Ascending aorta (tissue), 2 donors: ENCODE measurements at regions not wholly inside any gene's neighbourhood (a gene's known extent, or its start where the extent isn't known, plus 50 kb on each side); places are given as distances from the start of the nearest gene placed in this dataset.

Experiments used
- DNase-seq, 2 donors: peaks; one replicate each; pipeline ENCODE4 v3.0.0-alpha.2; 2019; ENCODE audit warnings: low spot score in 2 of 2
- H3K27ac ChIP-seq, 2 donors: fragments of 200-600 bp; sonication (generic); one replicate each; pipeline ENCODE4 v1.5.1; 2016 to 2017; ENCODE audit warnings: mild to moderate bottlenecking in 1 of 2
- H3K27me3 ChIP-seq: fragments of 200-600 bp; sonication (generic); one replicate; pipeline ENCODE4 v1.5.1; 2017
- H3K36me3 ChIP-seq, 2 donors: fragments of 200-600 bp; sonication (generic); one replicate each; pipeline ENCODE4 v1.5.1; 2016
- H3K4me1 ChIP-seq, 2 donors: fragments of 200-600 bp; sonication (generic); one replicate each; pipeline ENCODE4 v1.5.1; 2016 to 2017; ENCODE audit warnings: mild to moderate bottlenecking in 1 of 2
- H3K4me3 ChIP-seq, 2 donors: fragments of 200-600 bp; sonication (generic); one replicate each; pipeline ENCODE4 v1.5.1; 2016 to 2017; ENCODE audit warnings: mild to moderate bottlenecking in 1 of 2
- H3K9me3 ChIP-seq, 2 donors: fragments of 200-600 bp; sonication (generic); one replicate each; pipeline ENCODE4 v1.5.1; 2016
- CTCF ChIP-seq, 3 experiments: fragments of 200-600 bp in 2 of 3; fragments of 450-650 bp in 1 of 3; sonication (generic) in 2 of 3; IDR thresholded peaks; one replicate each; pipeline ENCODE4 v1.5.1; 2016 to 2019; ENCODE audit warnings: antibody characterized with exemption in 3 of 3, mild to moderate bottlenecking in 1 of 3, moderate library complexity in 1 of 3
- intact Hi-C: fragments of 100-400 bp; cut with DNase I; formaldehyde crosslinking; loops from one replicate; pipeline ENCODE4 v1.15.1; 2023

- intact Hi-C loops = no loop called here
These were observed 211.5 kb upstream of the CHRM3 start for GRCh38 chr1:239174880-239175279.

DNA sequence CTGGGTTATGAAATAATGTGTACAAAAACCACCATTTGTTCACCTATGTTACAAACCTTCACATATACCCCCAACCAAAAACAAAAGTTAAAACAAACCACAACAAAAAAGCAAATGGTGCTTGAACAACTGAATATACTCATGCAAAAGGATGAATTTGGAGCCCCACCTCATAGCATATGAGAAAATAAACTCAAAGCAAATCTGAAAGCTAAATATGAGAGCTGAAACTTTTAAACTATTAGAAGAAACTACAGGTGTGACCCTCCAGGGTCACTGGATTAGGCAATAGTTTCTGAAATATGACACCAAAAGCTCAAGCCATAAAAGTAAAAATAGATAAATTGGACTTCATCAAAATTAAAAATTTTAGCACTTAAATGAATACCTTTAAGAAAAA lies 215.5 kb upstream of the CHRM3 start:
- H3K27ac ChIP-seq = no peak overlapping the region
- no peaks in the 10 kb centered on the region for H3K9me3 ChIP-seq
- H3K36me3 ChIP-seq = no peaks in the 10 kb centered on the region
- intact Hi-C loops = no loop called here
- DNase-seq = no peak
- H3K4me1 ChIP-seq = no peaks in the 10 kb centered on the region
- H3K4me3 ChIP-seq = no peak overlapping the region
- no peak for TF ChIP-seq CTCF (IDR thresholded peaks at IDR 0.05)
- H3K27me3 ChIP-seq = no peaks in the 10 kb centered on the region

More at GRCh38 chr1:239174880-239175279, 211.5 kb upstream of the CHRM3 start:
- Histone ChIP-seq H3K27me3 (no peaks in the 10 kb centered on the region), H3K4me3 (no peak overlapping the region), H3K4me1 (no peaks in the 10 kb centered on the region), H3K27ac (no peak overlapping the region), H3K36me3 (no peaks in the 10 kb centered on the region), H3K9me3 (no peaks in the 10 kb centered on the region)
- TF ChIP-seq CTCF (IDR thresholded peaks at IDR 0.05) = no peak
- no peak for DNase-seq

- Histone ChIP-seq H3K4me3 (no peak overlapping the region), H3K27ac (no peak overlapping the region)
- no peak for TF ChIP-seq CTCF (IDR thresholded peaks at IDR 0.05)
These were observed 217.1 kb upstream of the CHRM3 start for GRCh38 chr1:239169276-239169675.

GRCh38 chr1:239164451-239165180 lies 221.8 kb upstream of the CHRM3 start:
- intact Hi-C loops = no loop called here
- no peak for TF ChIP-seq CTCF (IDR thresholded peaks at IDR 0.05)
- Histone ChIP-seq H3K27me3 (no peaks in the 10 kb centered on the region), H3K27ac (no peak overlapping the region), H3K9me3 (no peaks in the 10 kb centered on the region), H3K4me1 (no peaks in the 10 kb centered on the region), H3K4me3 (no peak overlapping the region), H3K36me3 (no peaks in the 10 kb centered on the region)
- no peak for DNase-seq

More at GRCh38 chr1:239169276-239169675, 217.1 kb upstream of the CHRM3 start:
- intact Hi-C loops = no loop called here
- H3K36me3 ChIP-seq = no peaks in the 10 kb centered on the region
- H3K9me3 ChIP-seq = no peaks in the 10 kb centered on the region
- no peaks in the 10 kb centered on the region for H3K4me1 ChIP-seq
- DNase-seq = no peak
- no peaks in the 10 kb centered on the region for H3K27me3 ChIP-seq

GRCh38 chr1:239155466-239156091 lies 230.8 kb upstream of the CHRM3 start:
- intact Hi-C loops = no loop called here
- H3K27ac ChIP-seq = no peak overlapping the region
- H3K4me1 ChIP-seq = no peaks in the 10 kb centered on the region
- no peaks in the 10 kb centered on the region for H3K9me3 ChIP-seq
- no peak overlapping the region for H3K4me3 ChIP-seq
- no peaks in the 10 kb centered on the region for H3K27me3 ChIP-seq
- TF ChIP-seq CTCF (IDR thresholded peaks at IDR 0.05) = no peak
- no peaks in the 10 kb centered on the region for H3K36me3 ChIP-seq
- no peak for DNase-seq
